DOHH2 (cell line): ENCODE measurements at regions not wholly inside any gene's neighbourhood (a gene's known extent, or its start where the extent isn't known, plus 50 kb on each side); places are given as distances from the start of the nearest gene placed in this dataset.

Experiments
- CTCF ChIP-seq: fragments of 200-600 bp; sonication (generic); IDR thresholded peaks from one replicate; pipeline ENCODE4 v1.5.1; 2014; ENCODE audit warnings: antibody characterized with exemption, mild to moderate bottlenecking, low read depth, low read length; ENCODE audit not compliant: poor library complexity, severe bottlenecking
- EZH2phosphoT487 ChIP-seq: fragments of 200-600 bp; sonication (generic); IDR thresholded peaks from 2 replicates; pipeline ENCODE4 v1.6.1; 2017; ENCODE audit warnings: borderline replicate concordance, mild to moderate bottlenecking, antibody characterized with exemption, low read length, moderate library complexity, mixed read lengths

DNA sequence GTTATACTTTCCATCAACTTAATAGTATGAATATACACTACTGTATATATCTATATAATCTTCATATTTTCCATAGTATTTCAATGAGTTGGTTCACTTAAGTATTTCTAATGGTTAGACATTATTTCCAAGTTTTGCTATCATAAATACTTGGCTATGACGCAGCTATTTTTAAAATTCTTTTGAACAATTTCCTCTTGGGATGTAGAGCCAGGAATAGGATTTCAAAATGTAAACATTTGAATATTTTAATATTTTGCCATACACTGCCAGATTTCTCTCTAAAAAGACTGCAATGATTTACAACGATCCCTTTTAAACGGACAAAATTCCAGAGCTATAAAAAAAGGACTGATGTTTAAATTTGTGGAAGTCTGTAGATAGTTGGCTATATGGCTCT is 95.6 kb downstream of the NUP35 start:
- no peak for TF ChIP-seq CTCF
- TF ChIP-seq EZH2phosphoT487: no peak
